Neural cell (in vitro differentiated cells): ENCODE measurements at regions not wholly inside any gene's neighbourhood (a gene's known extent, or its start where the extent isn't known, plus 50 kb on each side); places are given as distances from the start of the nearest gene placed in this dataset.

Experiments used
- H2AFZ ChIP-seq: fragments of 200-600, 300-800 bp; sonication (generic), shearing (Covaris generic); 2 replicates; pipeline ENCODE4 v1.6.0; 2014; ENCODE audit warnings: low read depth, mild to moderate bottlenecking, antibody characterized with exemption, low read length, moderate library complexity
- H3F3A ChIP-seq: fragments of 200-600 bp; shearing (Covaris generic); 2 replicates; pipeline ENCODE4 v1.6.1; 2016; ENCODE audit warnings: mild to moderate bottlenecking, moderate library complexity, mixed read lengths, antibody characterized with exemption, low read length; ENCODE audit not compliant: insufficient read depth, poor library complexity, severe bottlenecking
- H3K27ac ChIP-seq: fragments of 200-600, 300-800 bp; sonication (generic), shearing (Covaris generic); 2 replicates; pipeline ENCODE4 v1.5.1; 2014; ENCODE audit warnings: mild to moderate bottlenecking, low read length, moderate library complexity
- H3K27me3 ChIP-seq: fragments of 300-800, 200-600 bp; sonication (generic), shearing (Covaris generic); 2 replicates; pipeline ENCODE4 v1.6.0; 2014; ENCODE audit warnings: mild to moderate bottlenecking, low read depth, low read length, moderate library complexity; ENCODE audit not compliant: insufficient read depth
- H3K36me3 ChIP-seq: fragments of 300-800, 200-600 bp; sonication (generic), shearing (Covaris generic); 2 replicates; pipeline ENCODE4 v1.5.1; 2014; ENCODE audit warnings: mild to moderate bottlenecking, antibody characterized with exemption, low read length, moderate library complexity; ENCODE audit not compliant: insufficient read depth
- H3K4me2 ChIP-seq: fragments of 300-800, 200-600 bp; sonication (generic), shearing (Covaris generic); 2 replicates; pipeline ENCODE4 v1.6.0; 2014; ENCODE audit warnings: mild to moderate bottlenecking, low read length
- H3K4me3 ChIP-seq: fragments of 300-800, 200-600 bp; sonication (generic), shearing (Covaris generic); 2 replicates; pipeline ENCODE4 v1.5.1; 2014; ENCODE audit warnings: mild to moderate bottlenecking, low read length, moderate library complexity
- H3K79me2 ChIP-seq: fragments of 200-600 bp; shearing (Covaris generic); replicated peaks from 2 replicates; pipeline ENCODE4 v1.6.0; 2014; ENCODE audit warnings: mild to moderate bottlenecking, low read length, moderate library complexity; ENCODE audit not compliant: insufficient read depth
- H3K9ac ChIP-seq: fragments of 300-800, 200-600 bp; sonication (generic), shearing (Covaris generic); 2 replicates; pipeline ENCODE4 v1.6.1; 2016; ENCODE audit warnings: mild to moderate bottlenecking, low read length, mixed read lengths
- H3K9me2 ChIP-seq: fragments of 200-600 bp; shearing (Covaris generic); 2 replicates; pipeline ENCODE4 v1.6.1; 2016; ENCODE audit warnings: mild to moderate bottlenecking, low read length, mixed read lengths; ENCODE audit not compliant: insufficient read depth
- H3K9me3 ChIP-seq: fragments of 200-600, 300-800 bp; sonication (generic), shearing (Covaris generic); 2 replicates; pipeline ENCODE4 v1.6.1; 2016; ENCODE audit warnings: mild to moderate bottlenecking, mixed run types, low read length, moderate library complexity, mixed read lengths
- H4K20me1 ChIP-seq: fragments of 200-600 bp; shearing (Covaris generic); 2 replicates; pipeline ENCODE4 v1.6.1; 2016; ENCODE audit warnings: mild to moderate bottlenecking, mixed run types; ENCODE audit not compliant: insufficient read depth
- CTCF ChIP-seq: fragments of 450-650 bp; IDR thresholded peaks from 2 replicates; pipeline ENCODE4 v1.5.1; 2014; ENCODE audit warnings: antibody characterized with exemption, mild to moderate bottlenecking, moderate library complexity; ENCODE audit not compliant: poor library complexity, severe bottlenecking
- EP300 ChIP-seq: fragments of 450-650 bp; conservative IDR thresholded peaks from 2 replicates; pipeline ENCODE4 v1.6.1; 2014; ENCODE audit warnings: antibody characterized with exemption, mild to moderate bottlenecking, moderate library complexity; ENCODE audit not compliant: poor library complexity, severe bottlenecking
- EZH2 ChIP-seq: fragments of 200-600, 300-800 bp; shearing (Covaris generic), sonication (generic); IDR thresholded peaks from 2 replicates; pipeline ENCODE4 v1.6.1; 2014; ENCODE audit warnings: antibody characterized with exemption, low read length, borderline replicate concordance, mild to moderate bottlenecking; ENCODE audit not compliant: insufficient read depth, poor library complexity, severe bottlenecking
- MXI1 ChIP-seq: fragments of 450-650 bp; conservative IDR thresholded peaks from 2 replicates; pipeline ENCODE4 v1.6.1; 2014; ENCODE audit warnings: antibody characterized with exemption, mild to moderate bottlenecking; ENCODE audit not compliant: poor library complexity, severe bottlenecking
- POLR2AphosphoS5 ChIP-seq: IDR thresholded peaks from 2 replicates; pipeline ENCODE4 v1.6.1; 2012
- RAD21 ChIP-seq: fragments of 450-650 bp; conservative IDR thresholded peaks from 2 replicates; pipeline ENCODE4 v1.6.1; 2014; ENCODE audit warnings: antibody characterized with exemption, mild to moderate bottlenecking, moderate library complexity
- REST ChIP-seq: IDR thresholded peaks from 2 replicates; pipeline ENCODE4 v1.6.1; 2012; ENCODE audit warnings: borderline replicate concordance
- SMC3 ChIP-seq: fragments of 450-650 bp; conservative IDR thresholded peaks from 2 replicates; pipeline ENCODE4 v1.6.1; 2014; ENCODE audit warnings: antibody characterized with exemption, mild to moderate bottlenecking, moderate library complexity; ENCODE audit not compliant: poor library complexity
- TAF1 ChIP-seq: IDR thresholded peaks from 2 replicates; pipeline ENCODE4 v1.6.1; 2012; ENCODE audit warnings: low read depth

- Histone ChIP-seq H3K4me3 (no peak overlapping the region), H3K27me3 (no peaks in the 10 kb centered on the region), H3K27ac (no peak overlapping the region), H2AFZ (no peak overlapping the region), H3K36me3 (no peaks in the 10 kb centered on the region), H3K9ac (no peak overlapping the region), H3K9me2 (no peaks in the 10 kb centered on the region), H3K9me3 (no peaks in the 10 kb centered on the region), H3K79me2 (no peaks in the 10 kb centered on the region), H4K20me1 (no peaks in the 10 kb centered on the region), H3K4me2 (no peak overlapping the region), H3F3A (no peaks in the 10 kb centered on the region)
- TF ChIP-seq SMC3 = no peak
- no peak for TF ChIP-seq CTCF
- no peak for TF ChIP-seq REST
- no peak for TF ChIP-seq TAF1
- TF ChIP-seq RAD21 = no peak
- no peak for TF ChIP-seq EZH2
- TF ChIP-seq MXI1 = no peak
- TF ChIP-seq EP300 = no peak
- TF ChIP-seq POLR2AphosphoS5 = no peak
These were observed 129.1 kb downstream of the TRIML1 start for GRCh38 chr4:188268131-188268908.

GRCh38 chr4:188270273-188271069, 131.2 kb downstream of the TRIML1 start:
- no peaks in the 10 kb centered on the region for H3F3A ChIP-seq
- no peak overlapping the region for H3K4me3 ChIP-seq

More at GRCh38 chr4:188270273-188271069, 131.2 kb downstream of the TRIML1 start:
- no peaks in the 10 kb centered on the region for H4K20me1 ChIP-seq
- H2AFZ ChIP-seq = no peak overlapping the region
- TF ChIP-seq CTCF (no peak), RAD21 (no peak)
- no peaks in the 10 kb centered on the region for H3K79me2 ChIP-seq
- H3K27me3 ChIP-seq = no peaks in the 10 kb centered on the region
- no peak overlapping the region for H3K9ac ChIP-seq
- no peaks in the 10 kb centered on the region for H3K9me3 ChIP-seq
- H3K9me2 ChIP-seq = no peaks in the 10 kb centered on the region
- H3K4me2 ChIP-seq = no peak overlapping the region
- H3K36me3 ChIP-seq = no peaks in the 10 kb centered on the region
- H3K27ac ChIP-seq = no peak overlapping the region
